Transverse colon (tissue), 4 donors: ENCODE measurements at regions not wholly inside any gene's neighbourhood (a gene's known extent, or its start where the extent isn't known, plus 50 kb on each side); places are given as distances from the start of the nearest gene placed in this dataset.

Source experiments
- DNase-seq: peaks from one replicate; pipeline ENCODE4 v3.0.0-alpha.2; 2019
- H3K27ac ChIP-seq, 4 donors: fragments of 200-600 bp; sonication (generic); 2 replicates each; pipeline ENCODE4 v1.5.1; 2016 to 2018; ENCODE audit warnings: inconsistent platforms in 4 of 4
- H3K27me3 ChIP-seq: fragments of 200-600 bp; sonication (generic); 2 replicates; pipeline ENCODE4 v1.5.1; 2017; ENCODE audit warnings: inconsistent platforms
- H3K36me3 ChIP-seq, 4 donors: fragments of 200-600 bp; sonication (generic); 2 replicates each; pipeline ENCODE4 v1.5.1; 2017 to 2019; ENCODE audit warnings: inconsistent platforms in 4 of 4
- H3K4me1 ChIP-seq, 4 donors: fragments of 200-600 bp; sonication (generic); 2 replicates each; pipeline ENCODE4 v1.5.1; 2017 to 2020; ENCODE audit warnings: inconsistent platforms in 4 of 4
- H3K4me3 ChIP-seq, 4 donors: fragments of 200-600 bp; sonication (generic); 1 replicate in 1 of 4; 2 replicates in 3 of 4; pipeline versions ENCODE4 v1.5.1 to v1.6.1; 2017 to 2019; ENCODE audit warnings: inconsistent platforms in 4 of 4
- H3K9me3 ChIP-seq, 2 donors: fragments of 200-600 bp; sonication (generic); 2 replicates each; pipeline ENCODE4 v1.5.1; 2017 to 2019; ENCODE audit warnings: inconsistent platforms in 2 of 2
- EP300 ChIP-seq: sonication (generic); formaldehyde crosslinking; IDR thresholded peaks from one replicate; pipeline ENCODE4 v1.6.1; 2017; ENCODE audit warnings: antibody characterized with exemption, low read depth
- POLR2A ChIP-seq: fragments of 450-650 bp; IDR thresholded peaks from one replicate; pipeline ENCODE4 v1.6.1; 2016; ENCODE audit warnings: antibody characterized with exemption, mild to moderate bottlenecking, moderate library complexity
- POLR2AphosphoS5 ChIP-seq, 3 donors: sonication (generic); formaldehyde crosslinking; IDR thresholded peaks; one replicate each; pipeline ENCODE4 v1.6.1; 2016; ENCODE audit warnings: antibody characterized with exemption in 3 of 3
- WGBS, 2 donors: methylation state at CpG; one replicate each; pipeline ENCODE4 v1.1.5; 2018; ENCODE audit warnings: low coverage in 1 of 2; 5-methylcytosine and 5-hydroxymethylcytosine counted together
- in situ Hi-C, 4 donors: fragments of 200-750 bp; cut with MboI; loops; one replicate each; pipeline versions ENCODE4 v1.15.0 to v1.15.1; 2017; ENCODE audit warnings: low sequenced_read_pairs in 3 of 4, low pct_ligation_motif_present in 1 of 4, low pct_unique_long_range_greater_than_20kb in 1 of 4
- intact Hi-C: fragments of 100-400 bp; cut with DNase I; formaldehyde crosslinking; loops from one replicate; pipeline ENCODE4 v1.15.1; 2023; ENCODE audit warnings: low total_unique reads
- TF ChIP-seq, protein P1 (sequence below), 5 experiments: fragments of 200-600 bp in 3 of 5; fragments of 450-650 bp in 2 of 5; sonication (generic) in 3 of 5; IDR thresholded peaks; 1 replicate in 2 of 5; 2 replicates in 3 of 5; pipeline ENCODE4 v1.5.1; 2016 to 2017; ENCODE audit warnings: antibody characterized with exemption in 5 of 5, inconsistent platforms in 3 of 5, mild to moderate bottlenecking in 2 of 5, moderate library complexity in 1 of 5

DNA sequence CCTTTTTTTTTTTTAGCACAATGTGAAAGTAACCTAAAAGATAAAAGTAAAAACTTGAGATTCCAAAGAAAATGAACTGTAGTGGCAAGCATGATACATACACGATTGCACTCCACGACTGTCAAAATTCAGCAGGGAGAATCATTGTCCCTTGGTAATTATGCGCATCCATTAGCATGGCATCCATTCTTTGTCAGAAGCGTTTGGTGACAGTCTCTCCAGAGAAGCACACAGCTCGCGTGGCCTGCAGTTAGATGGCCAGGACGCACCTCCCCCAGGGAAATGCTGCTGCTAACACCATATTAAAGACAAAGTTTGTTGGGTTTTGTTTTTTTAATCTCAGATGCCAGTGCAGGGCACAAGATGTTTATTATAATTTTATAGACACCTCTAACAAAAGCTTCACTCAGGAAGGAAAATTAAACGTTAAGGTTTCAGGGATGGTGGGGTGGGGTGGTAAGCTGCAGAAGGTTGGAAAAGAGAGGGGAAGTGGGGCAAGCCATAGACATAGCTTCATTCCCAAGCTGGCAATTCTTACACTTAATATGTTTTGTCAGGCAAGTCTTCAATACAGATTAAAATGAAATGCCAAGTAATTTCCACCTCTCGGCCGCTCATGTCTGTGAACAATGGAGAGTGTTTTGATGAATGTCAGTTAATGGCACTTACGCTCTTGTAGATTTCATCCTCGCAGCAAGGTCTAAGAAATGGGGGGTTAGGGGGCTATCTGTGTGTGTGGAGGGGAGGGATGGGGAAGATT lies 142.8 kb upstream of the TOPAZ1 start:
- in situ Hi-C loops: no loop called here
- DNase-seq: no peak
- Histone ChIP-seq H3K27me3 (peaks cover 17% of the 10 kb centered on the region), H3K36me3 (no peaks in the 10 kb centered on the region), H3K9me3 (no peaks in the 10 kb centered on the region), H3K27ac (no peak overlapping the region), H3K4me1 (no peaks in the 10 kb centered on the region), H3K4me3 (no peak overlapping the region)
- 79 to 82% methylated on average over 8 to 12 of the region's 12 CpGs for WGBS, 2 donors
- intact Hi-C loops: no loop called here
- TF ChIP-seq EP300: no peak
- TF ChIP-seq, protein P1, sequence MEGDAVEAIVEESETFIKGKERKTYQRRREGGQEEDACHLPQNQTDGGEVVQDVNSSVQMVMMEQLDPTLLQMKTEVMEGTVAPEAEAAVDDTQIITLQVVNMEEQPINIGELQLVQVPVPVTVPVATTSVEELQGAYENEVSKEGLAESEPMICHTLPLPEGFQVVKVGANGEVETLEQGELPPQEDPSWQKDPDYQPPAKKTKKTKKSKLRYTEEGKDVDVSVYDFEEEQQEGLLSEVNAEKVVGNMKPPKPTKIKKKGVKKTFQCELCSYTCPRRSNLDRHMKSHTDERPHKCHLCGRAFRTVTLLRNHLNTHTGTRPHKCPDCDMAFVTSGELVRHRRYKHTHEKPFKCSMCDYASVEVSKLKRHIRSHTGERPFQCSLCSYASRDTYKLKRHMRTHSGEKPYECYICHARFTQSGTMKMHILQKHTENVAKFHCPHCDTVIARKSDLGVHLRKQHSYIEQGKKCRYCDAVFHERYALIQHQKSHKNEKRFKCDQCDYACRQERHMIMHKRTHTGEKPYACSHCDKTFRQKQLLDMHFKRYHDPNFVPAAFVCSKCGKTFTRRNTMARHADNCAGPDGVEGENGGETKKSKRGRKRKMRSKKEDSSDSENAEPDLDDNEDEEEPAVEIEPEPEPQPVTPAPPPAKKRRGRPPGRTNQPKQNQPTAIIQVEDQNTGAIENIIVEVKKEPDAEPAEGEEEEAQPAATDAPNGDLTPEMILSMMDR (IDR thresholded peaks at IDR 0.05): no peak
- no peak for TF ChIP-seq POLR2AphosphoS5 (IDR thresholded peaks at IDR 0.05)
- TF ChIP-seq POLR2A: no peak

DNA sequence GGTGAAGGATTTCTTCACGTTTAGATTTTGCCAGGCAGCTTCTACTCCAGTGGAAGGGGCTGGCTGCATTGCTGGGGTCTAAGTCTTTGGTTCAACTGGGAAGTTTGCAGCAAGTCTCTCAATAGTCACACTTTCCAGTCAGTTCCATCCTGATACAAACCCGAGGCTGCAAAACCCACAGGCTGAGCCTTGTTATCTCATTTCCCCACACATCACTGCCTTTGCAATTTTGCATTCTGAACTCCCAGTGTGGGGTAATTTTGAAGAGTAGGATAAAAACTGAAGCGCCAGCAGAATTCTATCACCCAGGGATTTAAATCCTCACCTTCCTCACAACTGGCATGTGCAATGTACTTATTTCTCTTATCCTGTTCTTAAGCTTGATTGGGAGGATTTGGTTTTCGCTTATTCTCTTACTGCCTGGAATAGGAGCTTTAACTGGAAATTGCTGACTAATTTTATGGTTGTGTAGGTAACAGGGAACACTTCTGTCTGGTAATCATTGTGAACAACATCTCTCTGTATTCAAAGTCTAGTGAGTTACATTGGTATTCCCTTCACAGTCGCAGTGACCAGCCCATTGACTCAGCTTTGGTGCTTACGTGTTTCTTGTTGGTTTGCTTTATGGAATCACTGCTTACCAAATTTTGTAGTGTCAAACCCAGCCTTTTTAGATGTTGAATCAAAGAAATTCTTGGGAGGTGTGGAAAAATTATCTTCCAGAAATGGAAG lies 142.0 kb upstream of the TOPAZ1 start:
- no peak for DNase-seq
- peaks cover 17% of the 10 kb centered on the region for H3K27me3 ChIP-seq
- WGBS, 2 donors: 72 to 77% methylated on average over 3 to 6 of the region's 6 CpGs
- in situ Hi-C loops (no loop called here), intact Hi-C loops (no loop called here)
- H3K27ac ChIP-seq: no peak overlapping the region
- TF ChIP-seq POLR2AphosphoS5 (IDR thresholded peaks at IDR 0.05): no peak
- TF ChIP-seq POLR2A: no peak
- TF ChIP-seq, protein P1 (IDR thresholded peaks at IDR 0.05): no peak
- no peak for TF ChIP-seq EP300
- no peaks in the 10 kb centered on the region for H3K9me3 ChIP-seq
- no peaks in the 10 kb centered on the region for H3K4me1 ChIP-seq
- no peak overlapping the region for H3K4me3 ChIP-seq
- no peaks in the 10 kb centered on the region for H3K36me3 ChIP-seq

DNA sequence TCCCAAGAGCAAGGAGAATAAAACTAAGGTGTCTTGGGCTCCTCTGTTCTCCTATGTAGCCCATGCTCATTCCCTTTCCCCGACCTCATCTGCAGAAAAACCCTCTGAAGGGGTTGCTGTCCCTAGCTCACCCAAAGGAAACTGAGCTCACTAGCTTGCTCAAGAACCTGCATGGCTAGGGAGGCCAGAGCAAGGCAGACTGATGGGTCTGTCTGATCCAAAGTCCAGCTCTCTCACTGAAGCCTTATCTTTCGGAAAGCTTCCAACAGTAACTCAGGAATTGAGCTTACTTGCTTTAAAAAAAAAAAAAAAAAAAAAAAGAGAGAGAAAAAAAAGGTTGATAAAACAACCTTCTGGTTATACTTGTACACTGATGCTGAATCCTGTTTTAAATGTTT lies 141.4 kb upstream of the TOPAZ1 start:
- in situ Hi-C loops: no loop called here

DNA sequence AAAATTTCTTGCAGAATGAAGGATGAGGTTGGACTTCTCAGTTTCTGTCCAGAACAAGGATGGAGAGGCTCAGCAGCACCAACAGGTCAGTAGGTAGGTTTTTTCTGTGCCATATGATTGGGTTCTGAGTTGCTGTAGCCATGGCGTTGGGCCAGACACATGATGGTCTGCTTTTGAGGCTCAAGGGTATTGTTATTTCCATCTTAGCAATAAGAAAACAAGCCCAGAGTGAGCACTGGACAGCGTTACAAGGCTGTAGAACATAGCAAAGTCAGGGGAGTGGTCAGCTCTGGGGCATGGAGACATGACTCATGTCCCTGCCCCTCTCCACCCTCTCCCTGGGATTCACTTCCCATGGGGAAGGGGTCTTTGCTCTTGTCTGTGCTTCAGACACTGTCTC lies 137.6 kb upstream of the TOPAZ1 start:
- H3K27ac ChIP-seq: no peak overlapping the region
- H3K4me3 ChIP-seq: no peak overlapping the region
- H3K9me3 ChIP-seq: no peaks in the 10 kb centered on the region
- WGBS, 2 donors: 70% methylated on average over 2 of the region's 2 CpGs; no CpG with 5 or more reads in 1 of the 2 donors
- peaks cover 24% of the 10 kb centered on the region for H3K27me3 ChIP-seq
- DNase-seq: no peak
- no peaks in the 10 kb centered on the region for H3K4me1 ChIP-seq
- in situ Hi-C loops: no loop called here
- intact Hi-C loops: no loop called here
- TF ChIP-seq POLR2AphosphoS5 (IDR thresholded peaks at IDR 0.05) (no peak), EP300 (no peak)
- TF ChIP-seq, protein P1 (IDR thresholded peaks at IDR 0.05): no peak
- no peaks in the 10 kb centered on the region for H3K36me3 ChIP-seq

More for the DNA sequence above, 141.4 kb upstream of the TOPAZ1 start:
- 57 to 72% methylated on average over 1 to 2 of the region's 2 CpGs for WGBS, 2 donors
- intact Hi-C loops: no loop called here
- DNase-seq: no peak
- no peaks in the 10 kb centered on the region for H3K36me3 ChIP-seq
- no peak overlapping the region for H3K27ac ChIP-seq
- H3K9me3 ChIP-seq: no peaks in the 10 kb centered on the region
- peaks cover 17% of the 10 kb centered on the region for H3K27me3 ChIP-seq
- TF ChIP-seq POLR2AphosphoS5 (IDR thresholded peaks at IDR 0.05) (no peak), EP300 (no peak), POLR2A (no peak)
- TF ChIP-seq, protein P1 (IDR thresholded peaks at IDR 0.05): no peak
- no peaks in the 10 kb centered on the region for H3K4me1 ChIP-seq
- H3K4me3 ChIP-seq: no peak overlapping the region
